Progenitor cell of endocrine pancreas (in vitro differentiated cells): ENCODE measurements at regions not wholly inside any gene's neighbourhood (a gene's known extent, or its start where the extent isn't known, plus 50 kb on each side); places are given as distances from the start of the nearest gene placed in this dataset.

Source experiments
- DNase-seq: peaks from one replicate; pipeline ENCODE4 v3.0.0; 2021; ENCODE audit warnings: low spot score; ENCODE audit not compliant: unreplicated experiment
- H3K27ac Mint-ChIP-seq: 2 replicates; pipeline ENCODE4 v1.8.0; 2021; ENCODE audit warnings: mild to moderate bottlenecking, moderate library complexity, mixed read lengths
- H3K27me3 Mint-ChIP-seq: 2 replicates; pipeline ENCODE4 v1.8.0; 2021; ENCODE audit warnings: mixed read lengths
- H3K36me3 Mint-ChIP-seq: 2 replicates; pipeline ENCODE4 v1.8.0; 2022; ENCODE audit warnings: mixed read lengths; ENCODE audit not compliant: insufficient read depth
- H3K4me1 Mint-ChIP-seq: 2 replicates; pipeline ENCODE4 v1.8.0; 2021; ENCODE audit warnings: low read depth, mixed read lengths
- H3K4me3 Mint-ChIP-seq: 2 replicates; pipeline ENCODE4 v1.8.0; 2021; ENCODE audit warnings: low read depth, mild to moderate bottlenecking, moderate library complexity, mixed read lengths
- H3K9me3 Mint-ChIP-seq: 2 replicates; pipeline ENCODE4 v1.8.0; 2021; ENCODE audit warnings: low read depth, mixed read lengths
- CTCF ChIP-seq: fragments of 200-600 bp; sonication (generic); IDR thresholded peaks from one replicate; pipeline ENCODE4 v1.5.0; 2021; ENCODE audit warnings: antibody characterized with exemption, mild to moderate bottlenecking; ENCODE audit not compliant: unreplicated experiment

- Mint-ChIP-seq H3K27ac (no peak overlapping the region), H3K27me3 (no peaks in the 10 kb centered on the region), H3K36me3 (no peaks in the 10 kb centered on the region), H3K9me3 (peaks cover 4% of the 10 kb centered on the region), H3K4me3 (no peak overlapping the region), H3K4me1 (no peaks in the 10 kb centered on the region)
- no peak for DNase-seq
- no peak for TF ChIP-seq CTCF
Observed at GRCh38 chr4:27267970-27268355, 407.3 kb downstream of the STIM2 start.

- Mint-ChIP-seq H3K4me3 (no peak overlapping the region), H3K27me3 (no peaks in the 10 kb centered on the region), H3K36me3 (no peaks in the 10 kb centered on the region), H3K27ac (no peak overlapping the region), H3K4me1 (no peaks in the 10 kb centered on the region), H3K9me3 (no peaks in the 10 kb centered on the region)
- no peak for DNase-seq
- TF ChIP-seq CTCF: no peak
Observed at GRCh38 chr4:27270435-27270834, 409.8 kb downstream of the STIM2 start.

GRCh38 chr4:27271555-27271954 is 410.9 kb downstream of the STIM2 start:
- Mint-ChIP-seq H3K36me3 (no peaks in the 10 kb centered on the region), H3K9me3 (no peaks in the 10 kb centered on the region), H3K4me3 (no peak overlapping the region), H3K4me1 (no peaks in the 10 kb centered on the region), H3K27ac (no peak overlapping the region), H3K27me3 (no peaks in the 10 kb centered on the region)
- TF ChIP-seq CTCF: no peak
- no peak for DNase-seq

- H3K36me3 Mint-ChIP-seq: no peaks in the 10 kb centered on the region
- no peak for DNase-seq
- no peak for TF ChIP-seq CTCF
Observed at GRCh38 chr4:27272217-27272616, 411.6 kb downstream of the STIM2 start.

GRCh38 chr4:27276307-27277073 is 415.8 kb downstream of the STIM2 start:
- Mint-ChIP-seq H3K4me1 (no peaks in the 10 kb centered on the region), H3K4me3 (no peak overlapping the region), H3K36me3 (no peaks in the 10 kb centered on the region), H3K27ac (no peak overlapping the region), H3K27me3 (no peaks in the 10 kb centered on the region), H3K9me3 (no peaks in the 10 kb centered on the region)
- no peak for TF ChIP-seq CTCF
- DNase-seq: no peak

More at GRCh38 chr4:27272217-27272616, 411.6 kb downstream of the STIM2 start:
- no peak overlapping the region for H3K4me3 Mint-ChIP-seq
- H3K9me3 Mint-ChIP-seq: no peaks in the 10 kb centered on the region
- no peaks in the 10 kb centered on the region for H3K27me3 Mint-ChIP-seq
- no peak overlapping the region for H3K27ac Mint-ChIP-seq
- no peaks in the 10 kb centered on the region for H3K4me1 Mint-ChIP-seq
